ENCODE measurements at regions not wholly inside any gene's neighbourhood (a gene's known extent, or its start where the extent isn't known, plus 50 kb on each side); places are given as distances from the start of the nearest gene placed in this dataset.
A peak's percentile ranks its signal among the peaks of the same experiment; 100 is the strongest.
"Not testable (repeated sequence)": the region's sequence is repeated elsewhere in the genome, so short reads cannot be mapped to it uniquely, and the experiment has no call there.

DNA sequence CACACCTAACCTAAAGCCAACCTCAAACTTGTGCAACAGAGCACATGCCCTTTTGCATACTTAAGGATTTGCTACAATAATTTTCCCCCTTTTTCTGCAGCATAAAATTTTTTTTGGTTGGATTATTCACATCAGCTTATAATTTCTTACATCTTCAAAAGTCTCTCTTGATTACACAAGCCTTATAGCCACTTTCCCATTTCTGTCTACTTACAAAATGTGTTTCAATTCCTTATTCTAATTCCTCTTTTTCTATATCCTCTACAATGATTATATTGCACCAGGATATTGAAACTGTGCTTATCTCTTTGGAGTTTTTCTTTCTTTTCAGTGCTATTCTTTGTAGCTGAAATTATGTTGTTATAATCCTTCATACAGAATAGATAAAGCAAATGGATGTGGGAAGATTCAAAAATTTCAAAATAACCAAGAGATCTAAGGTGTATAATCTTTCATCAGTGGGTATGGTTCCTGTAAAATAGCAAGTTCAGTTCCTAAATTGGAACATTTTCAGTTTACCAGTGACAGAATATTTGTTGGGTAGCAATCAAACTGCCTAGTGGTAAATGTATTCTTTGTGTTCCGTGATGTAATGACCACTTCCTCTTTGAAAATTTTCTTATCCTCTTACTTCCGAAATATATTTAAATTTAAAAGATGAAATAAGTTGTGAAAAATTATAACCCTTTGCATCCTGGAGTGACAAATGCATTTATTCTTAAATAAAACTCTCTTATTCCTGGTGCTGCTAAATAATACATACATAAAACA, 386.8 kb upstream of the CHD1 start:
- no peak for DNase-seq

DNA sequence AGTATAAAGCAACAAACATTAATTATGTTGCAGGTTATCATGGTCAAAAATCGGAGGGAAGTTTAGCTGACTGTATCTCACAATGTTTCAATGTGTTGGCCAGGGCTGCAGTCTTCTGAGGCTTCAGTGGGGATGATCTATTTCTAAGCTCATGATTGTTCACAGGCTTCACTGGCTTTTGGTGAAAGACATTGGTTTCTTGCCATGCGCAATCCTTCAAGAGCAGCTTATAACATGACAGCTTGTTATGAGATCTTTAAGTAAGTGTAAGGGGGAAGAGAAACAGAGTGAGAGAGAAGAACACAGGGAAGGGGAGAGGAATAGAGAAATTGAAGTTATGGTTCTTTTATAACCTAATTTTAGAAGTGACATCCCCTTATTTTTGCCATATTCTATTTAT, 385.9 kb upstream of the CHD1 start:
- DNase-seq, result peak; percentile 76

DNA sequence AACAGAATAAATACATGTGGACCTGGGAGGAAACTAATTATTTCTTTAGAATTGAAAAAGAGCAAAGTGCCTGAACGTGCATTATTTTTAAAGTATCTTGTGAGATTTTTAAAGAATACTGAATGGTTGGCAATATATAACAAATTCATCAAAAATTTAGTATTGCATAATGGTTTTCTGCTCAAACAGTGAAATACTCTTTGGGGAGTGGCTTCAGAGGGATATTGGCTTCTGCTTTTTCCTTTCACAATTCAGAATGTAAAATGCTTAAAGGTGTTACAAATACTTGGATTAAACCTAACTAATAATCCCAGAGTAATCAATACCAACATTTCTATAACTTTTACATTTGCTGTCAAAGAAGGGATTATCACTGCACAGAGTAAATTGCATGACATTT, 379.3 kb upstream of the CHD1 start:
- no peak for DNase-seq

DNA sequence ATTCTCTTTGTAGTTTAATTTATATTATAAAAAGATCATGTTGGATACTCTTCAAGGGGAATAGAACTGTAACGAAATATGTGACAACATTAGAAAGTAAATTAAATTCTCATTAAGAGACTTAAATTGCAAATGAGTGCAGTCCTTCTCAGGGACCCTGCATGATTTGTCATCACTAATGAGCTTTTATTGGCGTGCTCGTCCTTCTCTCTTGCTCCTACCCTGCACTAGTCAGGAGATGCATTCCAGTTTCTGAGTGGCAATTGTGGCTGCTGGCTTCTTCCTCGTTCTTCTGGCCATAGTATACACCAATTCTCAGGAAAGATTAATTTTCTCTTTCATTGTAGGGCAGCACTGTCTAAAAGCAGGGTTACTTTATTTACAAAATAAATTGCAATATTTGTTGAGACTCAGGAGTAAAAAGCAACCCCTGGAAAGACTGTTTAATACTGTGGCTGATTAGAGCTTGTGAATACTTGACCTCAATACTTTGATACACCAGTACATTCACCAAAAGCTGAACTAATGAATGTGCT, 376.3 kb upstream of the CHD1 start:
- no peak for DNase-seq

DNA sequence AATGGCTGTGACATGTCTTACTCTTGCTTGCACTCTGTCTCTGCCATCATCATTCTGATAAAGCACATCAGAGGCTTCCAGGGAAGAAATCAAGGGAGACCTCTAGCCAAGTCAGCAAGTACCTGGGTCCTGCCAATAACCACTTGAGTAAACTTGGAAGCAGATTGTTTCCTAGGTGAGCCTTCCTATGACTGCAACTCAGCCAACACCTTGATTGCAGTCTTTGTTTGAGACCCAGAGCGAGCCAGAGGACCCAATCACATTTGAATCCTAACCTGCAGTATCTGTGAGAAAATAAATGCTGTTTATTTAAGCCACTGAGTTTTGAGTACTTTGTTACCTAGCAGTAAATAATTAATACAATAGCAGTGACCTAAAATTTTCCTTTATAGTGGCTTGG, 356.8 kb upstream of the CHD1 start:
- DNase-seq, result no peak

DNA sequence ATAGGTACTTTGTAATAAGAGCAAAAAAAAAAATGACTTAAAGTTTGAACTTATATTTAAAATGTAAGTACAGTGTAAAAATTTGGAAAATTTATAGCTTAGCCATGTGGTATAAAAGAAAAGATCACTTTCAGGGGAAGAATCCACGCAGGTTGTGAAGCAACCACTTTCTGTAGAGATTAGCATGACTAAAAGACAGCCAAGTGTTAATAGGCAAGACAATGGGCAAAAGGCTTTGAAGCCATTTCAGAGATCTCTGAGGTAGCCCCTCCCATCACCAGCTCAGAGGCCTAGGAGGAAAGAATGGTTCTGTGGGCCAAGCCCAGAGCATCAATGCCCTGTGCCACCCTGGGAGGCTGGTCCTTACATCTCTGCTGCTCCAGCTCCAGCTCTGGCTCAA, 346.3 kb upstream of the CHD1 start:
- no peak for DNase-seq

DNA sequence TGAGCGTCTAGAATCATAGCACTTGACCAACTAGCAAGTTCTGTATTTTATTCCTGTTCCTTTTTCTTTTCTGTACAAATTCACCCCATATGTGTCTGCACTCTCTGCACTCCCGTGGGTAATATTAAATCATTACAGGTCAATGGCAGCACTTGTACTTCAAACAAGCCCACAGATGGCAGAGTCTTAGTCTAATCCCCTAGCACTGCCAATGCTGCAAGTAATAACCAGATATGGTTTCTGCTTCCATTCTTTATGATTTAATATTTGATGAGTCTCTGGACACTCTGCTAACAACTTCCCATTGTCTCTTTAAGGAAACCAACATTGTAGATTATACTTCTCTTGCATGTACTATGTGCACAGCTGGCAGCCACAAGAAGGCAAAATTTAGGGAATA, 343.8 kb upstream of the CHD1 start:
- no peak for DNase-seq

DNA sequence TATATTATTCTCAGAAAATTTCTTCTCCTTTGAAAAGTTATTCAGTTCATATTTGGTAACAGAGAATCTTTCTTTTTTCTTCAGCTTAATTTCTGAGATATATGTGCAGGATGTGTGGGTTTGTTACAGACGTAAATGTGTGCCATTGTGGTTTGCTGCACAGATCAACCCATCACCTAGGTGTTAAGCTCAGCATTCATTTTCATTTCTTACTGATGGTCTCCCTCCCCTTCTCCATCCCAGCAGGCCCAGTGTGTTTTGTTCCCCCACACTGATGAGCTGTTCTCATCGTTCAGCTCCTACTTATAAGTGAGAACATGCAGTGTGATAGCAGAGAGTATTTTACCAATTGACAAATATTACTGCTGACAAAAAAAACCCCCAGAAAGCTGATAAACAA, 330.0 kb upstream of the CHD1 start:
- no peak for DNase-seq

DNA sequence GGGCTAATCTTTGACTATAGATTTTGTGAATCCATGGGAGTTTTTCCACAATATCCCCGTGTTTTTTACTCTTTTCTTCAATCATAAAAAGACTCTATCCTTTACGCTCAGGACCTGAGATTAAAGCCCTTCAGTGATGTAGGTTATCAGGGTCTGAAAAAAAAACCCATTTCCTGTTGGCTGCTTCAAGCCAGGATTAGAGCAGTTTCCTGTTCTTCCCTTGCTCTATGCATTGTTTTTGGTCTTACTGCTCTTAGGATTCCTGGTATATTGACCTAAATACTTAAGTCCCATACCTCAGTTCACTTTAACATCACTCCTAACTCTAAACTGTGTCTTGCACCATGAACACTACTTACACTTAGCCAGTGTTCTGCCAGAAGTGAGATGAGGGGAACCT, 319.3 kb upstream of the CHD1 start:
- DNase-seq, result no peak

DNA sequence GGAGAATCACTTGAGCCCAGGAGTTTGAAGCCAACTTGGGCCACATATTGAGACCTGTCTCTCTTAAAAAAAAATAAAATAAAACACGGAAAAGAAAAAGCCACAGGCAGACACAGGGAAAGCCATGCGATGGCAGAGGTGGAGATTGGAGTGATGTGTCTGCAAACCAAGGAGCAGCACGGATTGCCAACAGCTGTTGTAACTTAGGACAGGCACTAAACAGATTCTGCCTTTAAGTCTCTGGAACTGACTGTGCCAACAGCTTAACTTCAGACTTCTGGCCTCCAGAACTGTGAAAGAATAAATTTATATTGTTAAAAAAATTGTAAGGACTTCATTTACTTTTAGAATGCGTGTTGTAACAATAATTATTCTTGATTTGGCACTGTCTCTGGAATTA, 318.5 kb upstream of the CHD1 start:
- no peak for DNase-seq

DNA sequence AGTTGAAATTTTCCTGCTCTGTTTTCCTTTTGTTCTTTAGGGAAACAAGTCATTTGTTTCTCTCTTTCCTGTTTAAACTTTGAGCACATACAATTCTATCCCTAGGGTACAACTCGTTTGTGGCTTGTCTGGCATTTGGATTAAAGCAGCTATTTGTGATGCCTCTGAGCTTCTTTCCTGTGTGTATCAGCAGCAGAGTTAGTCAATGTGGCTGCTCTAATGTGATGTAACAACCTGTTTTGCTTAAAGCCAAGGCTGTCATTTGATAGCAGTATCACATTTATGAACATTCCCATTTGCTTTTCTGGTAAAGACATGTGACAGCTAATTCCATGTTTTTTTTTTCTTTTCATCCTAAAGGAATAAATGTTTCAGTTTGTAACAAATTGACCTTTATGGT, 314.3 kb upstream of the CHD1 start:
- DNase-seq, result no peak

DNA sequence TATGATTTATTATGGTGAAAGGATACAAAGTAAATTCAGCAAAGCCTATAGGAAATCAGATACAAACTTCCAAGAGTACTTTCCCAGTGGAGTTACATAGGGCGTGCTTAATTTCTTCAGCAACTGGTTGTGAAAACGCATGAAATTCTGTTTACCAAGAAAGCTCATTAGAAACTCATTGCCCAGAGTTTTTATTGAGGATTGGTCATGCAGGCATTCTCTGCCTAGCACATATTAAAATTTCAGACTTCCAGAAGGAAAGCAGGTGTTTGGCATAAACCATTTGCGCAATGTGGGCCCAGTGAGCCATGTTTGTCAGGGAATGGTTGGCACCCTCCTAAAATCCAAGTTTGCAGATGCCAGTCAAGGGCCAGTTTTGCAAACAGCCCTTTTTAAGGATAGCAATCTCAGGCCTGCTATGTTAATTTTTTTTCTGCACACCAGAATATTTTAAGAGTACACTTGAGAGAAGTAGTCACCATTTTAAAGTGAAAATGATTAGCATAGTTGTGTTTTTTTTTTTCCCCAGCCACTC, 311.1 kb upstream of the CHD1 start:
- no peak for DNase-seq

DNA sequence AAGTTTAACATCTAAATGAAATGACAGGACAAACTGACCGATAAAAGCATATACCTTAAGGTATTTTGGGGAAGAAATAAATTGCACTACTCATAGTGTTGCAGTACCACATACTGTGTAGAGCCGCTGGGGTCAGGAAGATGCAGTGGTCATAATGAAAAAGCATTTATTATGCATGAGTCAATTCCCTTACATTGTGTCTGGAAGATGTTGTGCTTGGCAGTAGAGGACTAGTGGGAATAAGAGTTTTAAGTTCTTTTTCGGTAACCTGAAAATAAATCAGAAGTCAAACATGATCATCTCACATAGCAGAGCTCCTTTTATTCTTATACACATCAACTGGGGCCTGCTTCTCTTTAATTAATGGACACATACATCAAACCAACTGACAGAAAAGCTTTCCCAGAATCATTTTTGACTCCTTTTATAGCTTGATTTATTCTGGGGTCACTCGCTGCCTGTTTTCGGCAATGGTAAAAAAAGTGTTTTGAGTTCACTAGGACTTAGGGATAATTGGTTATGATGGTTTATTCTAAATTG, 262.5 kb upstream of the CHD1 start:
- DNase-seq, result no peak

DNA sequence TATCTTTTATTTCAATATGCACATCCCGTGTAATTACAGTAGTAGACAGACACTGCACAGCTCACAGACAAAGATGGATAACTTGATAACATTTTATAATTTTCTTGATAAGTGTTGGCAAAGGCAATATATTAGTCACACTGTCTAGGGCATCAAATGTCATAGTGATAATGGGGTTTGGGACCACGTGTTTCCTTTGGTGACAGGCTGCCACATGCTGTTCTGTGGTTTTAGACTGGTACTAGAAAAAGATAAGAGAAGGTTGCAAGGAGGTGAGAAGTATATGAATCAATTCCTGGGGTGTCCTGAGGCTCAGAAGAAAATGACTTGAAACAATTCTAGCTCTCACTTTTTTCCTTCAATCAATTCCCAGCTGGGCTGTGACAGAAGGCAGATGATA, 258.8 kb upstream of the CHD1 start:
- no peak for DNase-seq

DNA sequence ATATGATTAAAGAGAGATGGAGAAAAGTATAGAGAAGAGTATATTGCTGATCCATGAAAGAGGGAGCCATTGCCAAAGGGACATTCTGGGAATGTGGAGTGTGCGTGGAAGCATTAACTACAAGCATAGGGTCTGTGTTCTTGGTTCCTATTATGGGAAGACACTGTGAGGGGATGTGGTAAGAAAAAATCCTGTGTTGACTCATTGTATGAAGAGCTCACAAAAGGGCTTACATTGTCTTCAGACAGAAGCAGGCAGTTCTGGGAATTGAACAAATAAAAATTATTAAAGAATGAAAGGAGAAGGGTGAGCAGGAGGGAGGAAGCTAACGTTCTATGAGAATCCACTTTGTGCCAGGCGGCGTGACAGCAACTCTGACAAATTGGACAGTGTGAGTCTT, 250.4 kb upstream of the CHD1 start:
- no peak for DNase-seq

DNA sequence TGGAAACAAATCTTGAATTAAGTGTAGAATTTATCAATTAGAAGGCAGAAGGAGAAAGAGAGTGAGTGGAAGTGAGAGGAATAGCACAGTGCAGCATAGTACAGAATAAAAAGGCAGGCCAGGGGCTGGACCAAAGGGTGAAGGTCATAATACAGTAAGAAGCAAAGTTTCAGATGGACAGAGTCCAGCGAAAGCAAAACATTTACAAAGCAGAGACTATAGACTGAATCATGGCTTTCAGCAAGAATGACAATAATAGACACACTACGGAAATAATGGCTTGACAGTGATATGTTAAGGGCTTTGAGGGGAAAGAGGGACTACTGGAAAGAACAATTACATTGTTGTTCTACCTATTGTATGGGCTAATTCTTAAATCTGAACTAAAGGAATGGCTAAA, 249.0 kb upstream of the CHD1 start:
- DNase-seq, result no peak

DNA sequence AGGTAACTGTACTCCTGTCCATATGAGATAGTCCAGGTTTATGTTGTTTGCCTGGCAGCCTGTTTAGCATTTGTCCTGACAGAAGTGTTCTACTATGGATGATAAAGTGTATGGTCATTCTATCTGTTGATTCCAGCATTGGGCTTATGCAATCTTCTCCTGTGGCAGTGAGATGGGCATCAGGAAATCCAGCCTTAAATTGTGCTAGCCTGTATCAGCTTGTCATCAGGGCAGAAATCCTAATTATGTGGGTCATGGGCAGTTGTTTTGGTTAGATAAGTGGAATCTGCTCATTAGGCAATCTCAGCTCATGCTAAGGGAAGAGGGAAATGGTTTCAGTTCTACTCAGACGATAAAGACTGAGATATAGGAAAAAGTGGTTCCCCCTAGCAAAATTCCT, 247.4 kb upstream of the CHD1 start:
- no peak for DNase-seq

DNA sequence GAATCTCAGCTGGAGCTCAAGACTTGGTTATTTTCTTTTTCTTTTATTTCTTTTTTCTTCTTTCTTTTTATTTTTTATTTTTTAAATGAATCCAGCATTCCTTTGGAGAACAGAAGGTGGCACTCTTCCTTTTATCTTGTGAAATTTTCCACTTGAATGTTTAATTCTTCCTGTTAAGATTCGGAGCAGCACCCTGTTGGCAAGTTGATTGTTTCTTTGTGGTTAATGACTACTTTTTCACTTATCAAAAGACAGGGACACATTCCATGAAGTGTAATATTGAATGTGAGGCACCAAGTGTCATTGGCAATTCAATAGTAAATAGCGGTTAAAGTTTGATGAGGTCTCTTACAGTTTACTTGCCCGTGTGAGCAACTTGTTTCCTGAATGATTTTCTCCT, 240.5 kb upstream of the CHD1 start:
- DNase-seq, result peak; percentile 6 to 10

DNA sequence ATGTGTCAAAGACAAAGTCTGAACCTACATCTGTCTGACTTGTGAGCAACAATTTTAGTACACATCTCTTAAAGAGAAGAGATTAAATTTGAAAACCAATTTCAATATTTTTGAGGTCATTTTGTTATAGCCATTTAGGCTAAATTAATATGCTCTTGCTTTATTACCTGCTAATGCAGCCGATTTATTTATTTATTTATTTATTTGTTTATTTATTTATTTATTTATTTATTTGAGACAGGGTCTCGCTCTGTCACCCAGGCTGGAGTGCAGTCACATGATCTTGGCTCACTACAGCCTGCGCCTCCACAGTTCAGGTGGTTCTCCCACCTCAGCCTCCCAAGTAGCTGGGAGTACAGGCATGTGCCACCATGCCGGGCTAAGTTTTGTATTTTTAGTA, 232.7 kb upstream of the CHD1 start:
- DNase-seq, result not testable (repeated sequence)

DNA sequence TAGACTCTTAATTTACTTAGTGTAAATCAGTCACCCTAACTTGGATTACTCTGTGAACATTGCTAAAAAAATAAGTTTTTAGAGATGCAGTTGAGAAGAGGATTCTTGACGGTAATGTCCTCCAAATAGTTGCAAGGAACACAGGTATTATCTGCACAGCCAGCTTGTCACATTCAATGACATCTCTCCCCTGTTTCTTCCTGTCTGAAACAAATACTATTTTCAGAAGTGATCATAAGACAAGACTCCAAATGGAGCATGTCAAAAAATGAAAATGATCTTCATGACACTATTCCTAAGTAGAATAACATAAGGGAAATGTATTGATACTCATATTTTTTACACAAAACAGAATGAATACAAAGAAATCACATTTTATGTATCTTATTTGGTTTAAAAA, 227.9 kb upstream of the CHD1 start:
- DNase-seq, result no peak

DNA sequence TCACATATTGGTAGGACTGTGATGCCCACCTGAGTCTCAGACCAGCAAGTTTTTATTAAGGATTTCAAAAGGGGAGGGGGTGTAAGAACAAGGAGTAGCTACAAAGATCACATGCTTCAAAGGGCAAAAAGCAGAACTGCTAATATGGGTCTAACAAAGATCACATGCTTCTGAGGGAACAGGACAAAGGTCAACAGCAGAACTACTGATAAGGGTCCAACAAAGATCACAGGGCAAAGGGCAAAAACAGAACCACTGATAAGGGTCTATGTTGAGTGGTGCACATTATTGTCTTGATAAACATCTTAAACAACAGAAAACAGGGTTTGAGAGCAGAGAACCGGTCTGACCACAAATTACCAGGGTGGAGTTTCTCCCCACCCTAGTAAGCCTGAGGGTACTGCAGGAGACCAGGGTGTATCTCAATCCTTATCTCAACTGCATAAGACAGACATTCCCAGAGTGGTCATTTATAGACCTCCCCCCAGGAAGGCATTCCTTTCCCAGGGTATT, 214.5 kb upstream of the CHD1 start:
- DNase-seq, result not testable (repeated sequence)

DNA sequence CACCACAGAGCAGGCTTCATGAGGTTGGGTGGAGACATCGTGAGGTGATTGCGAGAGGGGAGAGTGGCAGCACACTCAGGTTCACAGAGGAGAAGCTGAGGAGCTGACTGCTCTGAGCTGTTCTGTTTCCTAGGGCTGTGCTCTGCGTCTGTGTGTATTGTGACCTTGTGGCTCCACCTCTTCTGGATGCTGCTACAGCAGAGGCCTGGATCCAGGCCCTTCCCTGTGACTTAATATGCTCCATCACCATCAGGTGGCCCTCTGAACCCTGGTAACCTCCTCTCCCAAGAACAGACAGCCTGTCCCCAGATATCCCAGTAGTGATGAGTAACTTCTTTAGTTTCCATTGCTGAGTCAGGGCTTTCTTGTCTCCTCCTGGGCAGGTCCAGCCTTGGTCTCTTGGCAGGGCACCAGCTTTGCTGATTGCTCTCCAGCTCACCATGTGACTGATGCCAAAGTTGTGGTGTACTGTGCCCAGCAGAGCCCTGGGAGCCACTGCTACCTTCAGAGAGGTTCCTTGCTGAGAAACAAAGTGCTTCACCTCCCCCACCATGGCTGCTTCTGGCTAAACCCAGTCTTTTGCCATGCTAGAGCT, 212.8 kb upstream of the CHD1 start:
- no peak for DNase-seq

DNA sequence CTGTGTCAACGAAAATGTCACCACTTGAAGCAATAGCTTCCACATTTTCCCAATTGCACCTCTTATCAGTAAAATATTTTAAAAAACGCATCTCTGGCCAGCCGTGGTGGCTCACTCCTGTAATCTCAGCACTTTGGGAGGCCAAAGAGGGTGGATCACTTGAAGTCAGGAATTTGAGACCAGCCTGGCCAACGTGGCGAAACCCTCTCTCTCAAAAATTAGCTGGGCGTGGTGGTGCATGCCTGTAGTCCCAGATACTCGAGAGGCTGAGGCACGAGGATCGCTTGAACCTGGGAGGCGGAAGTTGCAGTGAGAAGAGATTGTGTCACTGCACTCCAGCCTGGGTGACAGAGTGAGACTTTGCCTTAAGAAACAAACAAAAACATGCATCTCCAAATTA, 210.1 kb upstream of the CHD1 start:
- DNase-seq, result no peak
